OCI-LY7 (cell line): ENCODE measurements at regions not wholly inside any gene's neighbourhood (a gene's known extent, or its start where the extent isn't known, plus 50 kb on each side); places are given as distances from the start of the nearest gene placed in this dataset.

Source experiments
- BruUV-seq: library from RNA; stranded (reverse); fragments of 400-500 nt; replicated peaks from 2 replicates; lab custom pipeline; 2021; lab: Mats Ljungman, UMichigan
- CTCF ChIA-PET: fragments of 300-600 bp; sonication (Branson Sonifier 250); formaldehyde crosslinking; loops from one replicate; lab custom pipeline; 2022; ENCODE audit warnings: antibody characterized with exemption; ENCODE audit not compliant: unreplicated experiment; lab: Charles Lee
- POLR2A ChIA-PET: fragments of 300-600 bp; sonication (Branson Sonifier 250); formaldehyde crosslinking; loops from one replicate; lab custom pipeline; 2022; ENCODE audit warnings: antibody characterized with exemption; lab: Charles Lee
- DNase-seq: peaks from one replicate; pipeline ENCODE4 v3.0.0-alpha.2; 2015; ENCODE audit warnings: low spot score
- H2AFZ ChIP-seq: fragments of 200-600 bp; sonication (generic), shearing (Covaris generic); 2 replicates; pipeline ENCODE4 v1.6.1; 2014; ENCODE audit warnings: mild to moderate bottlenecking, antibody characterized with exemption, low read length, moderate library complexity
- H3K27ac ChIP-seq: fragments of 200-600 bp; sonication (generic); 2 replicates; pipeline ENCODE4 v1.5.1; 2014; ENCODE audit warnings: mixed run types, low read depth, mild to moderate bottlenecking, moderate library complexity, low read length, inconsistent platforms; ENCODE audit not compliant: poor library complexity, severe bottlenecking
- H3K36me3 ChIP-seq: fragments of 200-600 bp; sonication (generic); 2 replicates; pipeline ENCODE4 v1.6.1; 2014; ENCODE audit warnings: mild to moderate bottlenecking, antibody characterized with exemption, low read length, moderate library complexity, mixed read lengths; ENCODE audit not compliant: insufficient read depth
- H3K4me1 ChIP-seq: fragments of 200-600 bp; sonication (generic); 2 replicates; pipeline ENCODE4 v1.5.1; 2014; ENCODE audit warnings: mild to moderate bottlenecking, low read length; ENCODE audit not compliant: insufficient read depth, poor library complexity, severe bottlenecking
- H3K4me2 ChIP-seq: fragments of 200-600 bp; sonication (generic); 2 replicates; pipeline ENCODE4 v1.6.1; 2014; ENCODE audit warnings: mild to moderate bottlenecking, low read length
- H3K4me3 ChIP-seq: fragments of 200-600 bp; sonication (generic); 2 replicates; pipeline ENCODE4 v1.5.1; 2014; ENCODE audit warnings: mild to moderate bottlenecking, low read depth, low read length; ENCODE audit not compliant: poor library complexity, severe bottlenecking
- H3K79me2 ChIP-seq: fragments of 200-600 bp; sonication (generic); 2 replicates; pipeline ENCODE4 v1.6.1; 2016; ENCODE audit warnings: low read depth, mild to moderate bottlenecking, low read length, moderate library complexity, mixed read lengths; ENCODE audit not compliant: insufficient read depth
- H3K9me2 ChIP-seq: fragments of 200-600 bp; sonication (generic); 2 replicates; pipeline ENCODE4 v1.6.1; 2016; ENCODE audit warnings: mild to moderate bottlenecking, low read length, mixed read lengths; ENCODE audit not compliant: insufficient read depth
- H3K9me3 ChIP-seq: fragments of 200-600 bp; sonication (generic); 2 replicates; pipeline ENCODE4 v1.6.1; 2014; ENCODE audit warnings: mild to moderate bottlenecking, mixed run types, low read length, mixed read lengths
- H4K20me1 ChIP-seq: fragments of 200-600 bp; sonication (generic); 2 replicates; pipeline ENCODE4 v1.6.1; 2014; ENCODE audit warnings: mild to moderate bottlenecking, antibody characterized with exemption, low read length, moderate library complexity, mixed read lengths; ENCODE audit not compliant: insufficient read depth
- EZH2phosphoT487 ChIP-seq: fragments of 200-600 bp; sonication (generic); IDR thresholded peaks from 2 replicates; pipeline ENCODE4 v1.6.1; 2018; ENCODE audit warnings: low read depth, borderline replicate concordance, mild to moderate bottlenecking, mixed run types, antibody characterized with exemption, low read length, moderate library complexity, mixed read lengths
- intact Hi-C: fragments of 100-400 bp; cut with micrococcal nuclease; formaldehyde crosslinking; loops from one replicate; pipeline ENCODE4 v1.10.0; 2022; ENCODE audit not compliant: unreplicated experiment
- TF ChIP-seq, protein P1 (sequence below): fragments of 200-600 bp; sonication (generic); conservative IDR thresholded peaks from 2 replicates; pipeline ENCODE4 v1.5.1; 2014; ENCODE audit warnings: mild to moderate bottlenecking, antibody characterized with exemption, low read length, moderate library complexity, mixed read lengths

DNA sequence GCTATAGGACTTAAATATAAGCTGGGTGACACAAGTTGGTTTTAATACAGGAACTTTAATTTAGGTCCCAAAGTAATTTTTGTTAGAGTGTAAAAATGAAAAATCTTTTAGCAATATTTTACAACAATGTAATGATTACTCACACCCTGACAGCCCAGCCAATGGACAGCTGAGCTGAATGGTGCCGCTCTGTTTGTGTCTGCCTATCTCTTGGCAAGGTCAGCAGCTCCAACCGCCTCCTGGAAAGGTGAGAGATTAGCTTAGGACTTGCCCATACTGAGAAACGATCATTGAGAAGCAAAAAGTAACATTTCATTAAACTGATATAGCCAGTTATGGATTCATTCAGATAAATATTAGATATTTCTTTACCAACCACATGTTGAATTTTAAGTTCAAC is 463.6 kb upstream of the CD180 start:
- H3K9me2 ChIP-seq = no peaks in the 10 kb centered on the region
- no peak overlapping the region for H3K4me2 ChIP-seq
- intact Hi-C loops = no loop called here
- TF ChIP-seq, protein P1, sequence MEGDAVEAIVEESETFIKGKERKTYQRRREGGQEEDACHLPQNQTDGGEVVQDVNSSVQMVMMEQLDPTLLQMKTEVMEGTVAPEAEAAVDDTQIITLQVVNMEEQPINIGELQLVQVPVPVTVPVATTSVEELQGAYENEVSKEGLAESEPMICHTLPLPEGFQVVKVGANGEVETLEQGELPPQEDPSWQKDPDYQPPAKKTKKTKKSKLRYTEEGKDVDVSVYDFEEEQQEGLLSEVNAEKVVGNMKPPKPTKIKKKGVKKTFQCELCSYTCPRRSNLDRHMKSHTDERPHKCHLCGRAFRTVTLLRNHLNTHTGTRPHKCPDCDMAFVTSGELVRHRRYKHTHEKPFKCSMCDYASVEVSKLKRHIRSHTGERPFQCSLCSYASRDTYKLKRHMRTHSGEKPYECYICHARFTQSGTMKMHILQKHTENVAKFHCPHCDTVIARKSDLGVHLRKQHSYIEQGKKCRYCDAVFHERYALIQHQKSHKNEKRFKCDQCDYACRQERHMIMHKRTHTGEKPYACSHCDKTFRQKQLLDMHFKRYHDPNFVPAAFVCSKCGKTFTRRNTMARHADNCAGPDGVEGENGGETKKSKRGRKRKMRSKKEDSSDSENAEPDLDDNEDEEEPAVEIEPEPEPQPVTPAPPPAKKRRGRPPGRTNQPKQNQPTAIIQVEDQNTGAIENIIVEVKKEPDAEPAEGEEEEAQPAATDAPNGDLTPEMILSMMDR = no peak
- no peak for TF ChIP-seq EZH2phosphoT487
- H3K27ac ChIP-seq = no peak overlapping the region
- no peaks in the 10 kb centered on the region for H3K79me2 ChIP-seq
- no peak overlapping the region for H2AFZ ChIP-seq
- ChIA-PET CTCF (no interaction called here), POLR2A (no interaction called here)
- no TSS peak for BruUV-seq
- H3K36me3 ChIP-seq = no peaks in the 10 kb centered on the region
- H3K9me3 ChIP-seq = no peaks in the 10 kb centered on the region
- no peaks in the 10 kb centered on the region for H4K20me1 ChIP-seq
- H3K4me1 ChIP-seq = no peaks in the 10 kb centered on the region
- DNase-seq = no peak
- H3K4me3 ChIP-seq = no peak overlapping the region

DNA sequence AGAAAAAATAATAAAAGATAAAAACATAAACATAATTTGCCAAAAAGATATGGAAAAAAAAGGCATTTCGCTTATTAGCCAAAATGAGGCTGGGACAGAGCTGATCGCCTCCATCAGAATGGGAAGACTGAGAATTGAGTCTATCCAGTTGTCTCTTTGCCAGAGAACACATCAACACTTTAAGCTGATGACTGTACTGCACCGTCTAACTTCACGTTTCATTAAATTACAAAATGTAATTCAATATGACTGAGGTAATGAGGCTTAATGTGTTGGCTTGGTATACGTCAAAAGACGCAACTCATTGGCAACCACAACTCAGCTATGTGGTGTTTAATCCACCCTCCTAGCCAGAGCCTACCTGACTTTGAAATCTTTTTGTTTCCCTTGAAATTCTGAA is 462.7 kb upstream of the CD180 start:
- no TSS peak for BruUV-seq
- H3K4me3 ChIP-seq = no peak overlapping the region
- intact Hi-C loops = no loop called here
- H3K36me3 ChIP-seq = no peaks in the 10 kb centered on the region
- H4K20me1 ChIP-seq = no peaks in the 10 kb centered on the region
- H2AFZ ChIP-seq = no peak overlapping the region
- DNase-seq = no peak
- no peaks in the 10 kb centered on the region for H3K9me2 ChIP-seq
- no peak overlapping the region for H3K27ac ChIP-seq
- ChIA-PET CTCF (no interaction called here), POLR2A (interaction anchor here (0.6 to 1.0 kb wide), 3 partner anchors 11 to 825 kb away, joined by 3 to 5 read pairs (median 3); no protein-coding TSS in a partner anchor)
- H3K9me3 ChIP-seq = no peaks in the 10 kb centered on the region
- H3K4me1 ChIP-seq = no peaks in the 10 kb centered on the region
- no peak overlapping the region for H3K4me2 ChIP-seq
- TF ChIP-seq, protein P1 = no peak
- TF ChIP-seq EZH2phosphoT487 = no peak
- H3K79me2 ChIP-seq = no peaks in the 10 kb centered on the region

DNA sequence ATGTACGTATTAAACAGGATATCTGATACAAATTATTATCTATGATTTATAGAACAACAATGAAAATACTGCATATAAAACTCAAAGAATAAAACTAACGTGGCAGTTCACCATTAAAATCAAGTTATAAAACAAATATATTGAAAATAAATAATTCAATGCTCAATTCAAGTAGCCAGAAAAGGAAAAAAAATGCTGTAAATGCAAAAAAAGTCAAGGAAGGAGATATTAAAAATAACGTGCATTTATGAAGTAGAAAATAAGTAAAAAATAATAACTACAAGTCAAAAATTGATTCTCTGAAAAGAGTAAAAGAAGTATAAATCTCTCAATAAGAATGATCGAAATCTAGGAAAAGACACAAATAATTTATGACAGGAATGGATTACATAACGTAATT is 460.5 kb upstream of the CD180 start:
- no peaks in the 10 kb centered on the region for H3K9me2 ChIP-seq
- H3K27ac ChIP-seq = no peak overlapping the region
- CTCF ChIA-PET = no interaction called here
- H3K79me2 ChIP-seq = no peaks in the 10 kb centered on the region
- POLR2A ChIA-PET = no interaction called here
- H4K20me1 ChIP-seq = no peaks in the 10 kb centered on the region
- no peak overlapping the region for H3K4me3 ChIP-seq
- H3K36me3 ChIP-seq = no peaks in the 10 kb centered on the region
- no peaks in the 10 kb centered on the region for H3K9me3 ChIP-seq
- no peaks in the 10 kb centered on the region for H3K4me1 ChIP-seq
- no TSS peak for BruUV-seq
- DNase-seq = no peak
- intact Hi-C loops = no loop called here
- no peak overlapping the region for H3K4me2 ChIP-seq
- H2AFZ ChIP-seq = no peak overlapping the region
- no peak for TF ChIP-seq EZH2phosphoT487
- TF ChIP-seq, protein P1 = no peak
